HL-60 (cell line): ENCODE measurements at regions not wholly inside any gene's neighbourhood (a gene's known extent, or its start where the extent isn't known, plus 50 kb on each side); places are given as distances from the start of the nearest gene placed in this dataset.

Experiments
- DNase-seq, 2 experiments: peaks; one replicate each; pipeline ENCODE4 v3.0.0-alpha.2; 2010 to 2020; ENCODE audit warnings: low read depth in 1 of 2, low spot score in 1 of 2
- H3K27ac ChIP-seq: fragments of 250-450 bp; sonication (Bioruptor Pico); replicated peaks from 2 replicates; pipeline ENCODE4 v1.5.1; 2020; ENCODE audit warnings: mild to moderate bottlenecking, moderate library complexity
- H3K27me3 ChIP-seq: fragments of 250-450 bp; sonication (Bioruptor Pico); 2 replicates; pipeline ENCODE4 v1.5.1; 2021; ENCODE audit warnings: mild to moderate bottlenecking, moderate library complexity; ENCODE audit not compliant: insufficient read depth, poor library complexity, severe bottlenecking
- H3K4me3 ChIP-seq: replicated peaks from 2 replicates; pipeline ENCODE4 v1.5.1; 2011; ENCODE audit warnings: mild to moderate bottlenecking, control low read depth, low read length; ENCODE audit not compliant: insufficient read depth
- CTCF ChIP-seq: IDR thresholded peaks from one replicate; pipeline ENCODE4 v1.5.1; 2011; ENCODE audit warnings: low read length, control low read depth, inconsistent platforms; ENCODE audit not compliant: insufficient read depth
- GABPA ChIP-seq: IDR thresholded peaks from 2 replicates; pipeline ENCODE4 v1.6.1; 2012; ENCODE audit warnings: low read depth
- POLR2AphosphoS5 ChIP-seq: IDR thresholded peaks from 2 replicates; pipeline ENCODE4 v1.6.1; 2012; ENCODE audit warnings: low read depth
- REST ChIP-seq: IDR thresholded peaks from 2 replicates; pipeline ENCODE4 v1.6.1; 2012; ENCODE audit warnings: low read depth; ENCODE audit not compliant: insufficient replicate concordance
- SPI1 ChIP-seq: IDR thresholded peaks from 2 replicates; pipeline ENCODE4 v1.6.1; 2012; ENCODE audit warnings: low read depth, mild to moderate bottlenecking, borderline replicate concordance

- Histone ChIP-seq H3K4me3 (no peak overlapping the region), H3K27ac (no peak overlapping the region), H3K27me3 (no peaks in the 10 kb centered on the region)
- TF ChIP-seq POLR2AphosphoS5: no peak
- peak; percentile 41; the same call in 1 of the 2 replicates for TF ChIP-seq SPI1
- no peak for TF ChIP-seq CTCF
- DNase-seq: peak in 1 of 2 experiments; percentile 32
Measured at GRCh38 chr7:53596230-53596629, 560.8 kb downstream of the POM121L12 start.

DNA sequence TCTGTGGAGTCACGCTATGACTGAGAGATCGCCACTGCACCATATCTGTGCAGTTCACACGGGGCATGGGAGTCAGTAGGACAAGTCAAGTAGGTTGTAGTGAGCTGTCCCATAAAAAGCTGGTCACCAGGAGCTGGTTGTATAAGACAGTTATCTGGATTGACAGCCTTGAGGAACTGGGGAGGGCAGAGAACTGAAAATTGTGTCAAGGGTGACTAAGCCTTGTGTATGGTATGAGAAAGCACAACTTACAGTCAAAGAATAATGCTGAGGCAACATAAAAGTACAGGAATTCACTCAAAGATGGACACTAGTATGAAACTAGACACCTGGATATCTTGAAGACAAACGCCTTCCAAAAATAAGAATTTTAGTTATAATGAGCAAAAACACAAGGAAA is 564.9 kb downstream of the POM121L12 start:
- H3K27me3 ChIP-seq: no peaks in the 10 kb centered on the region

GRCh38 chr7:53602817-53603418 is 567.5 kb downstream of the POM121L12 start:
- no peak for DNase-seq
- no peaks in the 10 kb centered on the region for H3K27me3 ChIP-seq
- no peak overlapping the region for H3K27ac ChIP-seq
- TF ChIP-seq REST (no peak), POLR2AphosphoS5 (no peak), SPI1 (no peak), GABPA (no peak), CTCF (no peak)
- no peak overlapping the region for H3K4me3 ChIP-seq

More for the DNA sequence above, 564.9 kb downstream of the POM121L12 start:
- H3K4me3 ChIP-seq: no peak overlapping the region
- TF ChIP-seq CTCF: no peak
- TF ChIP-seq GABPA: no peak
- TF ChIP-seq REST: no peak
- DNase-seq: no peak
- no peak overlapping the region for H3K27ac ChIP-seq

DNA sequence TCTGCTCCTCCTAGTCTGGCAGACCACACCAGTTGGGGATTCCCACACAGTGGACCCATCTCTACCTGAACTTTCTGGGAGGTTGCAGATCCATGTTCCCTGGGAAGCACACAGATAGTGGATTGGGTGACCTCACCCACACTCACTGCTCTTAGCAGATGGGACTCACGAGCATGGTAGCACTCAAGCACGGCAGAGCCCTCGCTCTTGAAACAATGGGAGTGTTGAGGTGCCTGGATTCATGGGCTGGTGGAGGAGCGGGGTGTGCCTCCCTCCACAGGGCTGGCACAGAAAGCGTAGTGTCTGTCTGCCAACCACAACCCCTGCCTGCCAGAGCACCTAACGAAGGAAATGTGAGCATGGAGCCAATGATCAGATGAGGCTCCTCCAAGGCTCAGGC is 568.0 kb downstream of the POM121L12 start:
- no peak for DNase-seq
- no peak for TF ChIP-seq REST
- TF ChIP-seq GABPA: no peak
- no peak for TF ChIP-seq POLR2AphosphoS5
- TF ChIP-seq CTCF: no peak
- TF ChIP-seq SPI1: no peak
- Histone ChIP-seq H3K27ac (no peak overlapping the region), H3K4me3 (no peak overlapping the region), H3K27me3 (no peaks in the 10 kb centered on the region)
